ENCODE measurements at regions not wholly inside any gene's neighbourhood (a gene's known extent, or its start where the extent isn't known, plus 50 kb on each side); places are given as distances from the start of the nearest gene placed in this dataset.

- TF ChIP-seq CTCF (IDR thresholded peaks at IDR 0.05) (no peak), POLR2A (IDR thresholded peaks at IDR 0.05) (no peak)
Measured at GRCh38 chr11:71364176-71364671, 84.0 kb downstream of the DHCR7 start.

All from uterus (tissue), 2 donors.